HepG2 (cell line): ENCODE measurements at regions not wholly inside any gene's neighbourhood (a gene's known extent, or its start where the extent isn't known, plus 50 kb on each side); places are given as distances from the start of the nearest gene placed in this dataset.

Source experiments
- ATAC-seq: fragments of 200-7000 bp; cut with Tn5 transposase; 3 replicates; pipeline ENCODE4 v1.9.1; 2020; ENCODE audit warnings: mild to moderate bottlenecking, moderate library complexity
- BruUV-seq: library from RNA; stranded (reverse); fragments of 400-500 nt; replicated peaks from 2 replicates; lab custom pipeline; 2021; lab: Mats Ljungman, UMichigan
- CTCF ChIA-PET: fragments of 300-600 bp; formaldehyde crosslinking; extraction: SDS; loops from one replicate; lab custom pipeline; 2021; ENCODE audit warnings: low total read pairs, inconsistent platforms, low intra/inter-chr PET ratio; lab: Yijun Ruan, JAX
- POLR2A ChIA-PET: fragments of 350-600 bp; sonication (Branson Sonifier 250); formaldehyde crosslinking; loops from one replicate; lab custom pipeline; 2020; ENCODE audit warnings: antibody characterized with exemption, inconsistent platforms; lab: Yijun Ruan, JAX
- DNase-seq: peaks from one replicate; pipeline ENCODE4 v3.0.0-alpha.2; 2015; ENCODE audit warnings: low spot score
- FAIRE-seq: peaks from 3 replicates; lab custom pipeline; 2011; peaks lifted over from hg19 to GRCh38; lab: Jason Lieb, UNC
- H2AFZ ChIP-seq: one replicate; pipeline ENCODE4 v1.6.1; 2011; ENCODE audit warnings: low read length, inconsistent platforms
- H3K27ac ChIP-seq: fragments of 300-600 bp; 3 replicates; pipeline ENCODE4 v1.8.0; 2011; ENCODE audit warnings: mixed run types, mild to moderate bottlenecking, mixed read lengths, low read length, inconsistent platforms; ENCODE audit not compliant: insufficient read depth; ENCODE audit errors: extremely low read length
- H3K27me3 ChIP-seq, 2 experiments: fragments of 200-600 bp in 1 of 2; 2 replicates in 1 of 2; 3 replicates in 1 of 2; pipeline versions ENCODE4 v1.6.0 to v1.8.0; 2011; ENCODE audit warnings: low read length in 2 of 2, mild to moderate bottlenecking in 2 of 2, moderate library complexity in 2 of 2, inconsistent platforms in 1 of 2; ENCODE audit not compliant: insufficient read depth in 2 of 2, control insufficient read depth in 1 of 2
- H3K36me3 ChIP-seq, 2 experiments: fragments of 200-600 bp in 1 of 2; replicated peaks in 1 of 2; 2 replicates in 1 of 2; 3 replicates in 1 of 2; pipeline versions ENCODE4 v1.5.1 to v1.8.0; 2011; ENCODE audit warnings: low read length in 2 of 2, inconsistent platforms in 1 of 2; ENCODE audit not compliant: insufficient read depth in 2 of 2, control insufficient read depth in 1 of 2
- H3K4me1 ChIP-seq: 2 replicates; pipeline ENCODE4 v1.5.1; 2012; ENCODE audit warnings: low read length, inconsistent platforms; ENCODE audit not compliant: insufficient read depth
- H3K4me2 ChIP-seq: 2 replicates; pipeline ENCODE4 v1.6.0; 2011; ENCODE audit warnings: low read depth, low read length, inconsistent platforms
- H3K4me3 ChIP-seq, 3 experiments: fragments of 200-600 bp in 1 of 3; sonication (generic), shearing (Covaris generic) in 1 of 3; replicated peaks in 1 of 3; 2 replicates each; pipeline ENCODE4 v1.5.1; 2011 to 2016; ENCODE audit warnings: low read length in 3 of 3, inconsistent platforms in 2 of 3, low read depth in 2 of 3, mild to moderate bottlenecking in 2 of 3, control low read depth in 1 of 3, mixed read lengths in 1 of 3; ENCODE audit not compliant: insufficient read depth in 1 of 3
- H3K79me2 ChIP-seq: one replicate; pipeline ENCODE4 v1.6.1; 2011; ENCODE audit warnings: low read length, inconsistent platforms; ENCODE audit not compliant: insufficient read depth
- H3K9ac ChIP-seq: 2 replicates; pipeline ENCODE4 v1.6.0; 2011; ENCODE audit warnings: mild to moderate bottlenecking, low read depth, low read length, inconsistent platforms; ENCODE audit not compliant: insufficient read depth
- H3K9me3 ChIP-seq: 2 replicates; pipeline ENCODE4 v1.5.1; 2012; ENCODE audit warnings: mild to moderate bottlenecking, low read length
- H4K20me1 ChIP-seq: 2 replicates; pipeline ENCODE4 v1.6.0; 2011; ENCODE audit warnings: inconsistent platforms, mild to moderate bottlenecking, low read length, moderate library complexity; ENCODE audit not compliant: insufficient read depth
- CHD4 ChIP-seq: fragments of 200-600 bp; sonication (generic); IDR thresholded peaks from 2 replicates; pipeline ENCODE4 v1.7.0; 2017; ENCODE audit warnings: mild to moderate bottlenecking, low read length, borderline replicate concordance
- FOXK2 ChIP-seq: fragments of 450-650 bp; IDR thresholded peaks from 2 replicates; pipeline ENCODE4 v1.6.1; 2016
- WGBS: methylation state at CpG from one replicate; pipeline ENCODE4 v1.1.6; 2017; ENCODE audit warnings: low lambda C conversion rate; 5-methylcytosine and 5-hydroxymethylcytosine counted together
- in situ Hi-C: cut with HindIII; loops from 2 replicates; pipeline ENCODE4 v1.10.0; 2017; ENCODE audit warnings: low pct_unique_long_range_greater_than_20kb; ENCODE audit not compliant: extremely low pct_ligation_motif_present
- intact Hi-C: fragments of 100-400 bp; cut with micrococcal nuclease; formaldehyde crosslinking; loops from one replicate; pipeline ENCODE4 v1.10.0; 2022; ENCODE audit not compliant: unreplicated experiment
- TF ChIP-seq, protein P1 (sequence below): sonication (generic); formaldehyde crosslinking; conservative IDR thresholded peaks from 2 replicates; pipeline ENCODE4 v1.4.0; 2020; ENCODE audit warnings: mild to moderate bottlenecking, missing genetic modification reagents, moderate library complexity
- TF ChIP-seq, protein P2 (sequence below): sonication (generic); formaldehyde crosslinking; IDR thresholded peaks from 2 replicates; pipeline ENCODE4 v1.9.0; 2021; ENCODE audit warnings: missing genetic modification reagents, mild to moderate bottlenecking, borderline replicate concordance

GRCh38 chr4:152033621-152034020 is 272.8 kb upstream of the GATB start:
- TF ChIP-seq, protein P1, sequence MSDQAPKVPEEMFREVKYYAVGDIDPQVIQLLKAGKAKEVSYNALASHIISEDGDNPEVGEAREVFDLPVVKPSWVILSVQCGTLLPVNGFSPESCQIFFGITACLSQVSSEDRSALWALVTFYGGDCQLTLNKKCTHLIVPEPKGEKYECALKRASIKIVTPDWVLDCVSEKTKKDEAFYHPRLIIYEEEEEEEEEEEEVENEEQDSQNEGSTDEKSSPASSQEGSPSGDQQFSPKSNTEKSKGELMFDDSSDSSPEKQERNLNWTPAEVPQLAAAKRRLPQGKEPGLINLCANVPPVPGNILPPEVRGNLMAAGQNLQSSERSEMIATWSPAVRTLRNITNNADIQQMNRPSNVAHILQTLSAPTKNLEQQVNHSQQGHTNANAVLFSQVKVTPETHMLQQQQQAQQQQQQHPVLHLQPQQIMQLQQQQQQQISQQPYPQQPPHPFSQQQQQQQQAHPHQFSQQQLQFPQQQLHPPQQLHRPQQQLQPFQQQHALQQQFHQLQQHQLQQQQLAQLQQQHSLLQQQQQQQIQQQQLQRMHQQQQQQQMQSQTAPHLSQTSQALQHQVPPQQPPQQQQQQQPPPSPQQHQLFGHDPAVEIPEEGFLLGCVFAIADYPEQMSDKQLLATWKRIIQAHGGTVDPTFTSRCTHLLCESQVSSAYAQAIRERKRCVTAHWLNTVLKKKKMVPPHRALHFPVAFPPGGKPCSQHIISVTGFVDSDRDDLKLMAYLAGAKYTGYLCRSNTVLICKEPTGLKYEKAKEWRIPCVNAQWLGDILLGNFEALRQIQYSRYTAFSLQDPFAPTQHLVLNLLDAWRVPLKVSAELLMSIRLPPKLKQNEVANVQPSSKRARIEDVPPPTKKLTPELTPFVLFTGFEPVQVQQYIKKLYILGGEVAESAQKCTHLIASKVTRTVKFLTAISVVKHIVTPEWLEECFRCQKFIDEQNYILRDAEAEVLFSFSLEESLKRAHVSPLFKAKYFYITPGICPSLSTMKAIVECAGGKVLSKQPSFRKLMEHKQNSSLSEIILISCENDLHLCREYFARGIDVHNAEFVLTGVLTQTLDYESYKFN (CRISPR knock-in tag): no peak
- no peak for TF ChIP-seq FOXK2
- TF ChIP-seq, protein P2, sequence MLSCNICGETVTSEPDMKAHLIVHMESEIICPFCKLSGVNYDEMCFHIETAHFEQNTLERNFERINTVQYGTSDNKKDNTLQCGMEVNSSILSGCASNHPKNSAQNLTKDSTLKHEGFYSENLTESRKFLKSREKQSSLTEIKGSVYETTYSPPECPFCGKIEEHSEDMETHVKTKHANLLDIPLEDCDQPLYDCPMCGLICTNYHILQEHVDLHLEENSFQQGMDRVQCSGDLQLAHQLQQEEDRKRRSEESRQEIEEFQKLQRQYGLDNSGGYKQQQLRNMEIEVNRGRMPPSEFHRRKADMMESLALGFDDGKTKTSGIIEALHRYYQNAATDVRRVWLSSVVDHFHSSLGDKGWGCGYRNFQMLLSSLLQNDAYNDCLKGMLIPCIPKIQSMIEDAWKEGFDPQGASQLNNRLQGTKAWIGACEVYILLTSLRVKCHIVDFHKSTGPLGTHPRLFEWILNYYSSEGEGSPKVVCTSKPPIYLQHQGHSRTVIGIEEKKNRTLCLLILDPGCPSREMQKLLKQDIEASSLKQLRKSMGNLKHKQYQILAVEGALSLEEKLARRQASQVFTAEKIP (CRISPR knock-in tag): no peak
- TF ChIP-seq CHD4: no peak
- in situ Hi-C loops: no loop called here
- H3K79me2 ChIP-seq: no peaks in the 10 kb centered on the region

More at GRCh38 chr4:152033621-152034020, 272.8 kb upstream of the GATB start:
- H3K4me2 ChIP-seq: no peak overlapping the region
- no peak for ATAC-seq
- ChIA-PET CTCF (no interaction called here), POLR2A (no interaction called here)
- no peaks in the 10 kb centered on the region for H3K27me3 ChIP-seq
- no peak overlapping the region for H2AFZ ChIP-seq
- FAIRE-seq: no peak
- DNase-seq: no peak
- H3K4me3 ChIP-seq: no peak overlapping the region
- no peak overlapping the region for H3K9ac ChIP-seq
- 11% methylated on average over 6 of the region's 6 CpGs for WGBS
- no peak overlapping the region for H3K27ac ChIP-seq
- BruUV-seq: no TSS peak
- no peaks in the 10 kb centered on the region for H4K20me1 ChIP-seq
- H3K9me3 ChIP-seq: no peaks in the 10 kb centered on the region
- intact Hi-C loops: no loop called here
- H3K36me3 ChIP-seq: no peaks in the 10 kb centered on the region
- no peaks in the 10 kb centered on the region for H3K4me1 ChIP-seq
